K562 (cell line): ENCODE measurements at regions not wholly inside any gene's neighbourhood (a gene's known extent, or its start where the extent isn't known, plus 50 kb on each side); places are given as distances from the start of the nearest gene placed in this dataset.

ENCODE experiments used
- ATAC-seq: fragments of 200-7000 bp; cut with Tn5 transposase; 3 replicates; pipeline ENCODE4 v1.9.1; 2020; ENCODE audit warnings: moderate library complexity
- BruUV-seq: library from RNA; stranded (reverse); fragments of 400-500 nt; replicated peaks from 2 replicates; lab custom pipeline; 2021; lab: Mats Ljungman, UMichigan
- CTCF ChIA-PET: fragments of 300-600 bp; formaldehyde crosslinking; extraction: SDS; loops from one replicate; lab custom pipeline; 2021; ENCODE audit warnings: low intra/inter-chr PET ratio; lab: Yijun Ruan, JAX
- POLR2A ChIA-PET: fragments of 300-600, 350-650 bp; sonication (Branson Sonifier 250); formaldehyde crosslinking; extraction: SDS; loops from one replicate; lab custom pipeline; 2021; ENCODE audit warnings: antibody characterized with exemption, inconsistent platforms; lab: Yijun Ruan, JAX
- DNase-seq, 4 experiments: peaks; one replicate each; pipeline versions ENCODE4 v3.0.0 to v3.0.0-alpha.2; 2011 to 2018; ENCODE audit warnings: low spot score in 3 of 4, mixed read lengths in 3 of 4; ENCODE audit errors: extremely low read depth in 1 of 4
- FAIRE-seq: peaks from 2 replicates; lab custom pipeline; 2011; peaks lifted over from hg19 to GRCh38; lab: Jason Lieb, UNC
- H2AFZ ChIP-seq: 2 replicates; pipeline ENCODE4 v1.6.0; 2011; ENCODE audit warnings: low read depth, low read length, control low read depth, inconsistent platforms
- H3K27ac ChIP-seq: fragments of 200-600 bp; 3 replicates; pipeline ENCODE4 v1.8.0; 2011; ENCODE audit warnings: low read depth, mild to moderate bottlenecking, control low read depth, inconsistent platforms, low read length, moderate library complexity, mixed read lengths; ENCODE audit errors: extremely low read depth
- H3K27me3 ChIP-seq, 2 experiments: fragments of 300-600 bp in 1 of 2; 2 replicates in 1 of 2; 3 replicates in 1 of 2; pipeline versions ENCODE4 v1.6.0 to v1.8.0; 2011; ENCODE audit warnings: inconsistent platforms in 2 of 2, low read length in 2 of 2, mild to moderate bottlenecking in 1 of 2, mixed read lengths in 1 of 2, moderate library complexity in 1 of 2; ENCODE audit not compliant: control insufficient read depth in 2 of 2, insufficient read depth in 2 of 2
- H3K36me3 ChIP-seq: fragments of 300-600 bp; 3 replicates; pipeline ENCODE4 v1.8.0; 2011; ENCODE audit warnings: mild to moderate bottlenecking, low read length, inconsistent platforms; ENCODE audit not compliant: control insufficient read depth, insufficient read depth
- H3K4me1 ChIP-seq, 2 experiments: fragments of 200-600 bp in 1 of 2; replicated peaks in 1 of 2; 2 replicates in 1 of 2; 3 replicates in 1 of 2; pipeline versions ENCODE4 v1.5.1 to v1.8.0; 2011; ENCODE audit warnings: inconsistent platforms in 2 of 2, low read length in 2 of 2, mild to moderate bottlenecking in 1 of 2, mixed read lengths in 1 of 2, moderate library complexity in 1 of 2; ENCODE audit not compliant: control insufficient read depth in 2 of 2, insufficient read depth in 2 of 2
- H3K4me2 ChIP-seq: 2 replicates; pipeline ENCODE4 v1.6.1; 2011; ENCODE audit warnings: low read length, control low read depth, inconsistent platforms, mixed read lengths; ENCODE audit not compliant: insufficient read depth
- H3K4me3 ChIP-seq: fragments of 200-600 bp; sonication (generic), shearing (Covaris generic); 2 replicates; pipeline ENCODE4 v1.5.1; 2016; ENCODE audit warnings: control low read depth, inconsistent platforms
- H3K79me2 ChIP-seq: fragments of 200-600 bp; 3 replicates; pipeline ENCODE4 v1.8.0; 2011; ENCODE audit warnings: low read length, inconsistent platforms; ENCODE audit not compliant: control insufficient read depth, insufficient read depth
- H3K9ac ChIP-seq, 2 experiments: 2 replicates each; pipeline versions ENCODE4 v1.6.0 to v1.6.1; 2011; ENCODE audit warnings: low read depth in 2 of 2, low read length in 2 of 2, control low read depth in 1 of 2, inconsistent platforms in 1 of 2, mild to moderate bottlenecking in 1 of 2, mixed read lengths in 1 of 2; ENCODE audit not compliant: insufficient read depth in 1 of 2
- H3K9me1 ChIP-seq: one replicate; pipeline ENCODE4 v1.6.0; 2011; ENCODE audit warnings: inconsistent platforms, mild to moderate bottlenecking, low read length, moderate library complexity; ENCODE audit not compliant: control insufficient read depth, insufficient read depth
- H3K9me3 ChIP-seq: replicated peaks from 2 replicates; pipeline ENCODE4 v1.5.1; 2011; ENCODE audit warnings: low read depth, low read length, inconsistent platforms; ENCODE audit not compliant: control insufficient read depth, insufficient read depth
- H4K20me1 ChIP-seq: replicated peaks from 2 replicates; pipeline ENCODE4 v1.6.1; 2011; ENCODE audit warnings: low read length, inconsistent platforms, mixed read lengths; ENCODE audit not compliant: control insufficient read depth, insufficient read depth
- HMGN3 ChIP-seq: IDR thresholded peaks from 2 replicates; pipeline ENCODE4 v1.6.1; 2011; ENCODE audit warnings: borderline replicate concordance, low read depth, mild to moderate bottlenecking, mixed read lengths, low read length; ENCODE audit not compliant: insufficient read length; ENCODE audit errors: extremely low read depth
- KLF6 ChIP-seq: fragments of 250-450 bp; sonication (Bioruptor Pico); IDR thresholded peaks from 2 replicates; pipeline ENCODE4 v1.4.0; 2020; ENCODE audit warnings: mild to moderate bottlenecking, moderate library complexity, borderline replicate concordance
- RBM15 ChIP-seq: fragments of 200-400 bp; formaldehyde crosslinking; IDR thresholded peaks from 2 replicates; pipeline ENCODE4 v1.6.1; 2018; ENCODE audit warnings: mild to moderate bottlenecking, low read length, moderate library complexity; ENCODE audit not compliant: insufficient read depth
- RUNX1 ChIP-seq: sonication (generic); IDR thresholded peaks from 2 replicates; pipeline ENCODE4 v1.6.1; 2016; ENCODE audit warnings: antibody characterized with exemption, low read depth
- SAP30 ChIP-seq: fragments of 200-600 bp; sonication (generic); IDR thresholded peaks from 2 replicates; pipeline ENCODE4 v1.6.1; 2012; ENCODE audit warnings: borderline replicate concordance, low read depth, mild to moderate bottlenecking, moderate library complexity, low read length, control low read depth, inconsistent platforms; ENCODE audit not compliant: insufficient read depth, poor library complexity, severe bottlenecking
- SMARCE1 ChIP-seq: fragments of 450-650 bp; IDR thresholded peaks from 2 replicates; pipeline ENCODE4 v1.7.1; 2016; ENCODE audit warnings: mild to moderate bottlenecking
- TFAM ChIP-seq: fragments of 250-450 bp; sonication (Bioruptor Pico); conservative IDR thresholded peaks from 2 replicates; pipeline ENCODE4 v1.5.0; 2021; ENCODE audit warnings: mild to moderate bottlenecking, moderate library complexity
- ZBTB8A ChIP-seq: fragments of 450-650 bp; IDR thresholded peaks from 2 replicates; pipeline ENCODE4 v1.6.1; 2018; ENCODE audit warnings: mild to moderate bottlenecking, moderate library complexity; ENCODE audit not compliant: partially characterized antibody
- ZFPM2 ChIP-seq: fragments of 250-450 bp; sonication (Bioruptor Pico); IDR thresholded peaks from 2 replicates; pipeline ENCODE4 v1.5.1; 2022; ENCODE audit warnings: mild to moderate bottlenecking
- ZNF668 ChIP-seq: fragments of 250-450 bp; sonication (Bioruptor Pico); IDR thresholded peaks from 2 replicates; pipeline ENCODE4 v1.8.0; 2022; ENCODE audit warnings: mild to moderate bottlenecking, inconsistent platforms
- ZSCAN32 ChIP-seq: fragments of 450-650 bp; formaldehyde crosslinking; IDR thresholded peaks from 2 replicates; pipeline ENCODE4 v1.4.0; 2020; ENCODE audit warnings: mild to moderate bottlenecking, moderate library complexity
- WGBS: fragments of 100-300 bp; shearing (Covaris generic); methylation state at CpG from one replicate; pipeline ENCODE4 v1.1.6; 2016; ENCODE audit warnings: low coverage, mixed read lengths; ENCODE audit not compliant: insufficient coverage; ENCODE audit errors: missing lambda C conversion rate; 5-methylcytosine and 5-hydroxymethylcytosine counted together
- in situ Hi-C: fragments of 300-500 bp; cut with MboI; formaldehyde crosslinking; loops from 4 replicates; pipeline ENCODE4 v1.15.0; 2018; ENCODE audit warnings: inconsistent platforms, mixed read lengths
- intact Hi-C: fragments of 100-400 bp; cut with micrococcal nuclease; formaldehyde crosslinking; loops from 2 replicates; pipeline ENCODE4 v1.14.2; 2022
- TF ChIP-seq, protein P1 (sequence below): IDR thresholded peaks from 2 replicates; pipeline ENCODE4 v1.6.1; 2012; ENCODE audit warnings: low read depth, low read length, improper control_type of control experiment, borderline replicate concordance
- TF ChIP-seq, protein P2 (sequence below): fragments of 450-650 bp; formaldehyde crosslinking; IDR thresholded peaks from 2 replicates; pipeline ENCODE4 v1.4.0; 2020; ENCODE audit warnings: mild to moderate bottlenecking
- TF ChIP-seq, protein P3 (sequence below), 3 experiments: fragments of 200-800 bp in 1 of 3; fragments of 250-450 bp in 1 of 3; fragments of 450-650 bp in 1 of 3; sonication (Bioruptor Pico) in 1 of 3; sonication (Bioruptor generic) in 1 of 3; formaldehyde crosslinking in 1 of 3; IDR thresholded peaks; 2 replicates each; pipeline versions ENCODE4 v1.6.1 to v1.8.0; 2016 to 2022; ENCODE audit warnings: mild to moderate bottlenecking in 2 of 3, missing genetic modification characterization in 2 of 3, missing compliant biosample characterization in 1 of 3, moderate library complexity in 1 of 3
- TF ChIP-seq, protein P4 (sequence below): fragments of 450-650 bp; IDR thresholded peaks from 2 replicates; pipeline ENCODE4 v1.6.1; 2016; ENCODE audit warnings: missing biosample characterization, missing genetic modification characterization

DNA sequence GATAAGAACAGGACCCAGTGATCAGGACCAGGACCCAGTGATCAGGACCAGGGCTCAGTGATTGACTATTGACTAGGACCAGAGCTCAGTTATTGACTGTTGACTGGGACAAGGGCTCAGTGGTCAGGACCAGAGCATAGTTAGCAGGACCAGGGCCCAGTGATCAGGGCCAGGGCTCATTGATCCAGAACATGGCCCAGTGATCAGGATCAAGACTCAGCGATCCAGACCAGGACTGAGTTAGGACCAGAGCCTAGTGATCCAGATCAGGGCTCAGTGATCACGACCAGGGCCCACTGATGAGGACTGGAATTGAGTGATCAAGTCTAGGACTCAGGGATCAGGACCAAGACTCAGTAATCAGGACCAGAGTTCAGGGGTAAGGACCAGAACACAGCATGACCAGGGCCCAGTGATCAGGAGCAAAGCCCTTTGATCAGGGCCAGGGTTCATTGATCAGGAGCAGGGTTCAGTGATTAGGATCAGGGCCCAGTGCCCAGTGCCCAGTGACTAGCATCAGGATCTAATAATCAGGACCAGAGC lies 176.0 kb downstream of the TMEM121 start:
- intact Hi-C loops (no loop called here), in situ Hi-C loops (loop anchor here (5.0 kb wide), 1 partner anchor 120 kb away; no protein-coding TSS in a partner anchor)
- Histone ChIP-seq H3K36me3 (no peaks in the 10 kb centered on the region), H3K4me1 (no peaks in the 10 kb centered on the region), H3K4me2 (no peak overlapping the region), H4K20me1 (no peaks in the 10 kb centered on the region), H2AFZ (no peak overlapping the region), H3K9ac (no peak overlapping the region), H3K9me3 (no peaks in the 10 kb centered on the region), H3K79me2 (no peaks in the 10 kb centered on the region), H3K27ac (no peak overlapping the region), H3K27me3 (no peaks in the 10 kb centered on the region), H3K4me3 (no peak overlapping the region), H3K9me1 (no peaks in the 10 kb centered on the region)
- FAIRE-seq = no peak
- no TSS peak for BruUV-seq
- 5% methylated on average over 2 of the region's 2 CpGs for WGBS
- ATAC-seq = no peak
- no peak for DNase-seq
- ChIA-PET POLR2A (no interaction called here), CTCF (no interaction called here)
- TF ChIP-seq, protein P1, sequence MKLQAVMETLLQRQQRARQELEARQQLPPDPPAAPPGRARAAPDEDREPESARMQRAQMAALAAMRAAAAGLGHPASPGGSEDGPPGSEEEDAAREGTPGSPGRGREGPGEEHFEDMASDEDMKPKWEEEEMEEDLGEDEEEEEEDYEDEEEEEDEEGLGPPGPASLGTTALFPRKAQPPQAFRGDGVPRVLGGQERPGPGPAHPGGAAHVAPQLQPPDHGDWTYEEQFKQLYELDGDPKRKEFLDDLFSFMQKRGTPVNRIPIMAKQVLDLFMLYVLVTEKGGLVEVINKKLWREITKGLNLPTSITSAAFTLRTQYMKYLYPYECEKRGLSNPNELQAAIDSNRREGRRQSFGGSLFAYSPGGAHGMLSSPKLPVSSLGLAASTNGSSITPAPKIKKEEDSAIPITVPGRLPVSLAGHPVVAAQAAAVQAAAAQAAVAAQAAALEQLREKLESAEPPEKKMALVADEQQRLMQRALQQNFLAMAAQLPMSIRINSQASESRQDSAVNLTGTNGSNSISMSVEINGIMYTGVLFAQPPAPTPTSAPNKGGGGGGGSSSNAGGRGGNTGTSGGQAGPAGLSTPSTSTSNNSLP = no peak
- TF ChIP-seq RBM15 (no peak), ZBTB8A (no peak), SAP30 (no peak), ZNF668 (CRISPR knock-in tag) (no peak), ZSCAN32 (CRISPR knock-in tag) (no peak), ZFPM2 (CRISPR knock-in tag) (no peak), RUNX1 (no peak), KLF6 (CRISPR knock-in tag) (no peak), SMARCE1 (no peak), HMGN3 (no peak), TFAM (CRISPR knock-in tag) (no peak)
- TF ChIP-seq, protein P2, sequence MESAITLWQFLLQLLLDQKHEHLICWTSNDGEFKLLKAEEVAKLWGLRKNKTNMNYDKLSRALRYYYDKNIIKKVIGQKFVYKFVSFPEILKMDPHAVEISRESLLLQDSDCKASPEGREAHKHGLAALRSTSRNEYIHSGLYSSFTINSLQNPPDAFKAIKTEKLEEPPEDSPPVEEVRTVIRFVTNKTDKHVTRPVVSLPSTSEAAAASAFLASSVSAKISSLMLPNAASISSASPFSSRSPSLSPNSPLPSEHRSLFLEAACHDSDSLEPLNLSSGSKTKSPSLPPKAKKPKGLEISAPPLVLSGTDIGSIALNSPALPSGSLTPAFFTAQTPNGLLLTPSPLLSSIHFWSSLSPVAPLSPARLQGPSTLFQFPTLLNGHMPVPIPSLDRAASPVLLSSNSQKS (CRISPR knock-in tag) = no peak
- TF ChIP-seq, protein P3, sequence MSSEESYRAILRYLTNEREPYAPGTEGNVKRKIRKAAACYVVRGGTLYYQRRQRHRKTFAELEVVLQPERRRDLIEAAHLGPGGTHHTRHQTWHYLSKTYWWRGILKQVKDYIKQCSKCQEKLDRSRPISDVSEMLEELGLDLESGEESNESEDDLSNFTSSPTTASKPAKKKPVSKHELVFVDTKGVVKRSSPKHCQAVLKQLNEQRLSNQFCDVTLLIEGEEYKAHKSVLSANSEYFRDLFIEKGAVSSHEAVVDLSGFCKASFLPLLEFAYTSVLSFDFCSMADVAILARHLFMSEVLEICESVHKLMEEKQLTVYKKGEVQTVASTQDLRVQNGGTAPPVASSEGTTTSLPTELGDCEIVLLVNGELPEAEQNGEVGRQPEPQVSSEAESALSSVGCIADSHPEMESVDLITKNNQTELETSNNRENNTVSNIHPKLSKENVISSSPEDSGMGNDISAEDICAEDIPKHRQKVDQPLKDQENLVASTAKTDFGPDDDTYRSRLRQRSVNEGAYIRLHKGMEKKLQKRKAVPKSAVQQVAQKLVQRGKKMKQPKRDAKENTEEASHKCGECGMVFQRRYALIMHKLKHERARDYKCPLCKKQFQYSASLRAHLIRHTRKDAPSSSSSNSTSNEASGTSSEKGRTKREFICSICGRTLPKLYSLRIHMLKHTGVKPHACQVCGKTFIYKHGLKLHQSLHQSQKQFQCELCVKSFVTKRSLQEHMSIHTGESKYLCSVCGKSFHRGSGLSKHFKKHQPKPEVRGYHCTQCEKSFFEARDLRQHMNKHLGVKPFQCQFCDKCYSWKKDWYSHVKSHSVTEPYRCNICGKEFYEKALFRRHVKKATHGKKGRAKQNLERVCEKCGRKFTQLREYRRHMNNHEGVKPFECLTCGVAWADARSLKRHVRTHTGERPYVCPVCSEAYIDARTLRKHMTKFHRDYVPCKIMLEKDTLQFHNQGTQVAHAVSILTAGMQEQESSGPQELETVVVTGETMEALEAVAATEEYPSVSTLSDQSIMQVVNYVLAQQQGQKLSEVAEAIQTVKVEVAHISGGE (CRISPR knock-in tag; IDR thresholded peaks at IDR 0.05) = no peak
- TF ChIP-seq, protein P4, sequence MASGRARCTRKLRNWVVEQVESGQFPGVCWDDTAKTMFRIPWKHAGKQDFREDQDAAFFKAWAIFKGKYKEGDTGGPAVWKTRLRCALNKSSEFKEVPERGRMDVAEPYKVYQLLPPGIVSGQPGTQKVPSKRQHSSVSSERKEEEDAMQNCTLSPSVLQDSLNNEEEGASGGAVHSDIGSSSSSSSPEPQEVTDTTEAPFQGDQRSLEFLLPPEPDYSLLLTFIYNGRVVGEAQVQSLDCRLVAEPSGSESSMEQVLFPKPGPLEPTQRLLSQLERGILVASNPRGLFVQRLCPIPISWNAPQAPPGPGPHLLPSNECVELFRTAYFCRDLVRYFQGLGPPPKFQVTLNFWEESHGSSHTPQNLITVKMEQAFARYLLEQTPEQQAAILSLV (tag) = no peak
